Fibroblast of the aortic adventitia (primary cell): ENCODE measurements at regions not wholly inside any gene's neighbourhood (a gene's known extent, or its start where the extent isn't known, plus 50 kb on each side); places are given as distances from the start of the nearest gene placed in this dataset.

Experiments
- DNase-seq: peaks from one replicate; pipeline ENCODE4 v3.0.0-alpha.2; 2010; ENCODE audit warnings: low read depth
- H3K4me3 ChIP-seq: 2 replicates; pipeline ENCODE4 v1.5.1; 2011; ENCODE audit warnings: low read depth, mild to moderate bottlenecking, control low read depth, low read length, moderate library complexity
- CTCF ChIP-seq: IDR thresholded peaks from 2 replicates; pipeline ENCODE4 v1.5.1; 2011; ENCODE audit warnings: mild to moderate bottlenecking, low read length, control low read depth, inconsistent platforms; ENCODE audit not compliant: insufficient read depth

GRCh38 chr1:244106837-244107493 is 55.9 kb downstream of the ZBTB18 start:
- no peak overlapping the region for H3K4me3 ChIP-seq
- TF ChIP-seq CTCF: no peak
- no peak for DNase-seq

GRCh38 chr1:244111027-244111426 is 59.9 kb downstream of the ZBTB18 start:
- H3K4me3 ChIP-seq: no peak overlapping the region
- TF ChIP-seq CTCF: no peak
- DNase-seq: no peak

- TF ChIP-seq CTCF: no peak
- no peak overlapping the region for H3K4me3 ChIP-seq
- no peak for DNase-seq
Observed at GRCh38 chr1:244112041-244112440, 61.0 kb downstream of the ZBTB18 start.

- no peak overlapping the region for H3K4me3 ChIP-seq
- peak; percentile 78 for DNase-seq
- TF ChIP-seq CTCF: no peak
Observed at GRCh38 chr1:244112636-244113035, 61.6 kb downstream of the ZBTB18 start.

- TF ChIP-seq CTCF: no peak
- H3K4me3 ChIP-seq: no peak overlapping the region
- peak; percentile 90 for DNase-seq
Observed at GRCh38 chr1:244113532-244114320, 62.6 kb downstream of the ZBTB18 start.

GRCh38 chr1:244114892-244115291 is 63.8 kb downstream of the ZBTB18 start:
- no peak for DNase-seq
- no peak overlapping the region for H3K4me3 ChIP-seq
- no peak for TF ChIP-seq CTCF
